A549 (cell line): ENCODE measurements at regions not wholly inside any gene's neighbourhood (a gene's known extent, or its start where the extent isn't known, plus 50 kb on each side); places are given as distances from the start of the nearest gene placed in this dataset.

ENCODE experiments used
- EP300 ChIP-seq, 2 experiments: fragments of >200 bp; sonication (Bioruptor Twin); formaldehyde crosslinking; IDR thresholded peaks; 2 replicates in 1 of 2; 3 replicates in 1 of 2; pipeline ENCODE4 v1.6.1; 2016 to 2017
- FOSL2 ChIP-seq, 2 experiments: fragments of 450-650 bp in 1 of 2; fragments of >200 bp in 1 of 2; sonication (Bioruptor Twin) in 1 of 2; formaldehyde crosslinking; IDR thresholded peaks; 2 replicates each; pipeline versions ENCODE4 v1.5.0 to v1.6.1; 2016 to 2020; ENCODE audit warnings: mild to moderate bottlenecking in 1 of 2, moderate library complexity in 1 of 2
- RAD21 ChIP-seq, 2 experiments: fragments of >200 bp in 1 of 2; sonication (Bioruptor Twin) in 1 of 2; formaldehyde crosslinking in 1 of 2; IDR thresholded peaks in 1 of 2; conservative IDR thresholded peaks in 1 of 2; 2 replicates in 1 of 2; 3 replicates in 1 of 2; pipeline ENCODE4 v1.6.1; 2012 to 2018; ENCODE audit warnings: inconsistent platforms in 1 of 2
- SMC3 ChIP-seq: fragments of >200 bp; sonication (Bioruptor Twin); formaldehyde crosslinking; IDR thresholded peaks from 3 replicates; pipeline ENCODE4 v1.6.1; 2018; ENCODE audit warnings: inconsistent platforms
- SREBF2 ChIP-seq: fragments of 450-650 bp; IDR thresholded peaks from 2 replicates; pipeline ENCODE4 v1.6.1; 2014; ENCODE audit warnings: mild to moderate bottlenecking, moderate library complexity
- TP53 ChIP-seq: fragments of 250-450 bp; sonication (Bioruptor Pico); IDR thresholded peaks from 2 replicates; pipeline ENCODE4 v1.5.0; 2021; ENCODE audit warnings: mild to moderate bottlenecking, moderate library complexity
- TF ChIP-seq, protein P1 (sequence below): fragments of >200 bp; sonication (Bioruptor Twin); formaldehyde crosslinking; IDR thresholded peaks from 3 replicates; pipeline ENCODE4 v1.5.1; 2016
- TF ChIP-seq, protein P2 (sequence below): fragments of 450-650 bp; IDR thresholded peaks from 2 replicates; pipeline ENCODE4 v1.6.1; 2014; ENCODE audit warnings: antibody characterized with exemption

DNA sequence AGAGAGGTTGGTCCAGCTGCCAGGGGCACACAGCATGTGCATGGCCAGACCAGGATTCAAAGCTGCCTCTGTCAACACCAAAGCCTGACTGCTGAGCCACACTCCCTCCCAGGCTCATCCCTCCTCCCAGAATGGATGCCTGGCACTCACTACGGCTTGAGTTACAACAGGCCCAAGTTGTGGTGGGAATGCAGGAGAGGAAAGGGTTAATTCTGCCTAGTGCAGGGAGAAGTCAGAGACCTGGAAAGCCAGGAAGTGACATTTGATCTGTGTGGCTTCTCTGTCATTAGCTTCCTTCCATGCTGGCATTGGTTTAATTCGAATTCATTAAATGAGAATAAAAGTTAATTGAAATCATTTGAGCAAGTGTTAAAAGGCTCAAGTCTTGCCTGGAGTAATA lies 150.0 kb downstream of the NSG2 start:
- TF ChIP-seq, protein P1, sequence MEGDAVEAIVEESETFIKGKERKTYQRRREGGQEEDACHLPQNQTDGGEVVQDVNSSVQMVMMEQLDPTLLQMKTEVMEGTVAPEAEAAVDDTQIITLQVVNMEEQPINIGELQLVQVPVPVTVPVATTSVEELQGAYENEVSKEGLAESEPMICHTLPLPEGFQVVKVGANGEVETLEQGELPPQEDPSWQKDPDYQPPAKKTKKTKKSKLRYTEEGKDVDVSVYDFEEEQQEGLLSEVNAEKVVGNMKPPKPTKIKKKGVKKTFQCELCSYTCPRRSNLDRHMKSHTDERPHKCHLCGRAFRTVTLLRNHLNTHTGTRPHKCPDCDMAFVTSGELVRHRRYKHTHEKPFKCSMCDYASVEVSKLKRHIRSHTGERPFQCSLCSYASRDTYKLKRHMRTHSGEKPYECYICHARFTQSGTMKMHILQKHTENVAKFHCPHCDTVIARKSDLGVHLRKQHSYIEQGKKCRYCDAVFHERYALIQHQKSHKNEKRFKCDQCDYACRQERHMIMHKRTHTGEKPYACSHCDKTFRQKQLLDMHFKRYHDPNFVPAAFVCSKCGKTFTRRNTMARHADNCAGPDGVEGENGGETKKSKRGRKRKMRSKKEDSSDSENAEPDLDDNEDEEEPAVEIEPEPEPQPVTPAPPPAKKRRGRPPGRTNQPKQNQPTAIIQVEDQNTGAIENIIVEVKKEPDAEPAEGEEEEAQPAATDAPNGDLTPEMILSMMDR: no peak
- TF ChIP-seq TP53 (CRISPR knock-in tag) (no peak), RAD21 (conservative IDR thresholded peaks at IDR 0.05 in 1 of 2, IDR thresholded peaks at IDR 0.05 in 1 of 2) (no peak), SMC3 (no peak), SREBF2 (no peak), EP300 (IDR thresholded peaks at IDR 0.05) (no peak), FOSL2 (IDR thresholded peaks at IDR 0.05) (no peak), FOSL2 (CRISPR knock-in tag; IDR thresholded peaks at IDR 0.05) (no peak)
- TF ChIP-seq, protein P2, sequence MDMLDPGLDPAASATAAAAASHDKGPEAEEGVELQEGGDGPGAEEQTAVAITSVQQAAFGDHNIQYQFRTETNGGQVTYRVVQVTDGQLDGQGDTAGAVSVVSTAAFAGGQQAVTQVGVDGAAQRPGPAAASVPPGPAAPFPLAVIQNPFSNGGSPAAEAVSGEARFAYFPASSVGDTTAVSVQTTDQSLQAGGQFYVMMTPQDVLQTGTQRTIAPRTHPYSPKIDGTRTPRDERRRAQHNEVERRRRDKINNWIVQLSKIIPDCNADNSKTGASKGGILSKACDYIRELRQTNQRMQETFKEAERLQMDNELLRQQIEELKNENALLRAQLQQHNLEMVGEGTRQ: no peak
